HCT116 (cell line): ENCODE measurements at regions not wholly inside any gene's neighbourhood (a gene's known extent, or its start where the extent isn't known, plus 50 kb on each side); places are given as distances from the start of the nearest gene placed in this dataset.

Source experiments
- ATAC-seq: fragments of 200-7000 bp; cut with Tn5 transposase; 2 replicates; pipeline ENCODE4 v1.9.1; 2020; ENCODE audit warnings: mild to moderate bottlenecking, moderate library complexity
- BruUV-seq: library from RNA; stranded (reverse); fragments of 400-500 nt; replicated peaks from 2 replicates; lab custom pipeline; 2021; lab: Mats Ljungman, UMichigan
- CTCF ChIA-PET: fragments of 300-600 bp; sonication (Branson Sonifier 250); formaldehyde crosslinking; loops from one replicate; lab custom pipeline; 2021; ENCODE audit warnings: antibody characterized with exemption; lab: Charles Lee
- POLR2A ChIA-PET: fragments of 300-600, 350-600 bp; sonication (Branson Sonifier 250); formaldehyde crosslinking; loops from one replicate; lab custom pipeline; 2021; ENCODE audit warnings: antibody characterized with exemption; lab: Charles Lee
- RAD21 ChIA-PET, 2 experiments: fragments of 300-600 bp; sonication (Branson Sonifier 250); formaldehyde crosslinking; loops; one replicate each; lab custom pipeline; 2023; ENCODE audit warnings: low total read pairs in 2 of 2; ENCODE audit not compliant: uncharacterized antibody in 2 of 2, unreplicated experiment in 2 of 2, low non-redundant PET in 1 of 2; lab: Charles Lee
- DNase-seq: peaks from one replicate; pipeline ENCODE4 v3.0.0-alpha.2; 2010; ENCODE audit warnings: low read depth, low spot score
- H2AFZ ChIP-seq: fragments of 200-600 bp; shearing (Covaris generic), sonication (generic); 2 replicates; pipeline ENCODE4 v1.6.1; 2017; ENCODE audit warnings: low read depth, mixed run types, mixed read lengths, antibody characterized with exemption, low read length; ENCODE audit not compliant: poor library complexity, severe bottlenecking
- H3K27ac ChIP-seq: 2 replicates; pipeline ENCODE4 v1.5.1; 2012; ENCODE audit warnings: low read depth, low read length
- H3K27me3 ChIP-seq: fragments of 200-600 bp; sonication (generic); 2 replicates; pipeline ENCODE4 v1.6.1; 2016; ENCODE audit warnings: mixed run types, low read length, mixed read lengths; ENCODE audit not compliant: insufficient read depth
- H3K36me3 ChIP-seq, 2 experiments: fragments of 200-500 bp in 1 of 2; fragments of 200-600 bp in 1 of 2; sonication (Bioruptor generic) in 1 of 2; sonication (generic) in 1 of 2; 2 replicates each; pipeline versions ENCODE4 v1.5.1 to v1.6.1; 2014 to 2016; ENCODE audit warnings: low read length in 2 of 2, inconsistent platforms in 1 of 2, mixed read lengths in 1 of 2, mixed run types in 1 of 2; ENCODE audit not compliant: insufficient read depth in 2 of 2, control insufficient read depth in 1 of 2
- H3K4me1 ChIP-seq, 2 experiments: fragments of 200-600 bp in 1 of 2; sonication (generic) in 1 of 2; 2 replicates each; pipeline versions ENCODE4 v1.5.1 to v1.6.1; 2012 to 2017; ENCODE audit warnings: low read length in 2 of 2, inconsistent platforms in 1 of 2, mild to moderate bottlenecking in 1 of 2, mixed read lengths in 1 of 2, mixed run types in 1 of 2, moderate library complexity in 1 of 2; ENCODE audit not compliant: insufficient read depth in 2 of 2, control insufficient read depth in 1 of 2
- H3K4me2 ChIP-seq: fragments of 200-600 bp; sonication (generic); 2 replicates; pipeline ENCODE4 v1.6.1; 2017; ENCODE audit warnings: mixed run types, low read length, mixed read lengths
- H3K4me3 ChIP-seq, 2 experiments: fragments of 200-600 bp in 1 of 2; sonication (generic) in 1 of 2; replicated peaks in 1 of 2; 2 replicates each; pipeline ENCODE4 v1.5.1; 2011 to 2016; ENCODE audit warnings: low read length in 2 of 2, control low read depth in 1 of 2, low read depth in 1 of 2, mild to moderate bottlenecking in 1 of 2, mixed read lengths in 1 of 2, mixed run types in 1 of 2
- H3K79me2 ChIP-seq: fragments of 200-600 bp; sonication (generic); 2 replicates; pipeline ENCODE4 v1.6.1; 2017; ENCODE audit warnings: mild to moderate bottlenecking, mixed run types, low read length, moderate library complexity, mixed read lengths; ENCODE audit not compliant: insufficient read depth
- H3K9ac ChIP-seq: fragments of 200-600 bp; sonication (generic); 2 replicates; pipeline ENCODE4 v1.6.1; 2016; ENCODE audit warnings: low read length, mixed read lengths
- H3K9me2 ChIP-seq: fragments of 200-600 bp; sonication (generic), shearing (Covaris generic); 2 replicates; pipeline ENCODE4 v1.6.1; 2017; ENCODE audit warnings: mixed run types, mild to moderate bottlenecking, moderate library complexity; ENCODE audit not compliant: insufficient read depth
- H3K9me3 ChIP-seq, 2 experiments: fragments of 200-500 bp in 1 of 2; fragments of 200-600 bp in 1 of 2; sonication (Bioruptor generic) in 1 of 2; sonication (generic) in 1 of 2; 2 replicates each; pipeline ENCODE4 v1.6.1; 2014 to 2017; ENCODE audit warnings: low read length in 2 of 2, mixed read lengths in 2 of 2, inconsistent platforms in 1 of 2, low read depth in 1 of 2, mild to moderate bottlenecking in 1 of 2, mixed run types in 1 of 2, moderate library complexity in 1 of 2; ENCODE audit not compliant: control insufficient read depth in 1 of 2, insufficient read depth in 1 of 2
- H4K20me1 ChIP-seq: fragments of 200-600 bp; sonication (generic), shearing (Covaris generic); 2 replicates; pipeline ENCODE4 v1.6.1; 2017; ENCODE audit warnings: mixed run types, mild to moderate bottlenecking, moderate library complexity; ENCODE audit not compliant: insufficient read depth
- ATF3 ChIP-seq: IDR thresholded peaks from 2 replicates; pipeline ENCODE4 v1.6.1; 2012
- CBX3 ChIP-seq: IDR thresholded peaks from 2 replicates; pipeline ENCODE4 v1.6.1; 2012; ENCODE audit warnings: low read depth
- CEBPB ChIP-seq: IDR thresholded peaks from 2 replicates; pipeline ENCODE4 v1.6.1; 2012; ENCODE audit warnings: low read depth
- CTCF ChIP-seq, 3 experiments: fragments of 200-600 bp in 1 of 3; sonication (generic) in 1 of 3; IDR thresholded peaks in 2 of 3; conservative IDR thresholded peaks in 1 of 3; 2 replicates each; pipeline ENCODE4 v1.5.1; 2012 to 2017; ENCODE audit warnings: low read depth in 2 of 3, low read length in 2 of 3, antibody characterized with exemption in 1 of 3, borderline replicate concordance in 1 of 3, control low read depth in 1 of 3, mild to moderate bottlenecking in 1 of 3, mixed read lengths in 1 of 3, mixed run types in 1 of 3, moderate library complexity in 1 of 3; ENCODE audit not compliant: insufficient read depth in 1 of 3
- EGR1 ChIP-seq: IDR thresholded peaks from 2 replicates; pipeline ENCODE4 v1.6.1; 2012; ENCODE audit warnings: low read depth
- FOSL1 ChIP-seq: IDR thresholded peaks from 2 replicates; pipeline ENCODE4 v1.6.1; 2012; ENCODE audit warnings: low read depth
- POLR2A ChIP-seq: IDR thresholded peaks from 2 replicates; pipeline ENCODE4 v1.7.0; 2011; ENCODE audit warnings: borderline replicate concordance; ENCODE audit not compliant: insufficient read depth, insufficient read length; ENCODE audit errors: extremely low read depth
- RAD21 ChIP-seq: IDR thresholded peaks from 2 replicates; pipeline ENCODE4 v1.6.1; 2012; ENCODE audit warnings: low read depth, mild to moderate bottlenecking
- SIN3A ChIP-seq: IDR thresholded peaks from 2 replicates; pipeline ENCODE4 v1.6.1; 2012; ENCODE audit warnings: low read depth
- SP1 ChIP-seq: IDR thresholded peaks from 2 replicates; pipeline ENCODE4 v1.6.1; 2012; ENCODE audit warnings: low read depth
- TCF7L2 ChIP-seq: IDR thresholded peaks from 2 replicates; pipeline ENCODE4 v1.7.0; 2011; ENCODE audit warnings: borderline replicate concordance, inconsistent platforms; ENCODE audit not compliant: insufficient read depth, insufficient read length; ENCODE audit errors: extremely low read depth
- ZBTB33 ChIP-seq: IDR thresholded peaks from 2 replicates; pipeline ENCODE4 v1.6.1; 2011; ENCODE audit warnings: mild to moderate bottlenecking, low read length, moderate library complexity; ENCODE audit not compliant: insufficient replicate concordance; ENCODE audit errors: extremely low read depth
- ZFX ChIP-seq: fragments of 450-650 bp; IDR thresholded peaks from 2 replicates; pipeline ENCODE4 v1.6.1; 2017
- ZNF274 ChIP-seq: fragments of 200-500 bp; sonication (Bioruptor generic); IDR thresholded peaks from 2 replicates; pipeline ENCODE4 v1.6.1; 2014; ENCODE audit warnings: mild to moderate bottlenecking, low read depth, low read length, inconsistent platforms
- intact Hi-C: fragments of 100-400 bp; cut with micrococcal nuclease; formaldehyde crosslinking; loops from 2 replicates; pipeline ENCODE4 v1.10.0; 2022

- ATAC-seq (no peak), DNase-seq (no peak)
- Histone ChIP-seq H3K9me3 (no peaks in the 10 kb centered on the region), H3K79me2 (no peaks in the 10 kb centered on the region), H3K9me2 (no peaks in the 10 kb centered on the region), H2AFZ (no peak overlapping the region), H3K27me3 (no peaks in the 10 kb centered on the region), H3K4me3 (no peak overlapping the region), H3K9ac (no peak overlapping the region), H3K4me1 (no peaks in the 10 kb centered on the region), H3K4me2 (no peak overlapping the region), H3K36me3 (no peaks in the 10 kb centered on the region), H4K20me1 (no peaks in the 10 kb centered on the region), H3K27ac (no peak overlapping the region)
- CTCF ChIA-PET: interaction anchor here (0.8 kb wide), 1 partner anchor 14 kb away, joined by 3 read pairs; no protein-coding TSS in a partner anchor
- TF ChIP-seq ZNF274: no peak
- TF ChIP-seq TCF7L2: no peak
- BruUV-seq: no TSS peak
- POLR2A ChIA-PET: no interaction called here
- intact Hi-C loops: no loop called here
- RAD21 ChIA-PET: no interaction called here
These were observed 146.3 kb upstream of the EEPD1 start for GRCh38 chr7:36006636-36007229.

- H3K9me3 ChIP-seq: no peaks in the 10 kb centered on the region
- H2AFZ ChIP-seq: no peak overlapping the region
- ChIA-PET RAD21 (no interaction called here), POLR2A (no interaction called here), CTCF (interaction anchor here (0.6 kb wide), 1 partner anchor 10 kb away, joined by 3 read pairs; no protein-coding TSS in a partner anchor)
- ATAC-seq: no peak
- H3K79me2 ChIP-seq: no peaks in the 10 kb centered on the region
- no peak overlapping the region for H3K4me2 ChIP-seq
- H3K4me3 ChIP-seq: no peak overlapping the region
- no peak for DNase-seq
- no peaks in the 10 kb centered on the region for H4K20me1 ChIP-seq
- no peak overlapping the region for H3K27ac ChIP-seq
- no TSS peak for BruUV-seq
- intact Hi-C loops: no loop called here
- H3K36me3 ChIP-seq: no peaks in the 10 kb centered on the region
- no peaks in the 10 kb centered on the region for H3K4me1 ChIP-seq
- H3K9ac ChIP-seq: no peak overlapping the region
- no peaks in the 10 kb centered on the region for H3K27me3 ChIP-seq
- no peaks in the 10 kb centered on the region for H3K9me2 ChIP-seq
- TF ChIP-seq CTCF (IDR thresholded peaks at IDR 0.05 in 2 of 3, conservative IDR thresholded peaks at IDR 0.05 in 1 of 3; ENCODE audit: borderline replicate concordance in 1 of 3, insufficient read depth in 1 of 3, low read depth in 2 of 3, low read length in 2 of 3) (no peak), ZBTB33 (no peak), FOSL1 (no peak), CEBPB (no peak), CBX3 (no peak), ZFX (no peak), ZNF274 (no peak), TCF7L2 (no peak), ATF3 (no peak), SP1 (no peak), RAD21 (no peak), POLR2A (no peak), SIN3A (no peak), EGR1 (no peak)
These were observed 142.1 kb upstream of the EEPD1 start for GRCh38 chr7:36010656-36011587.
